Breast epithelium (tissue), 4 donors: ENCODE measurements at regions not wholly inside any gene's neighbourhood (a gene's known extent, or its start where the extent isn't known, plus 50 kb on each side); places are given as distances from the start of the nearest gene placed in this dataset.

Experiments
- DNase-seq, 2 donors: peaks; one replicate each; pipeline ENCODE4 v3.0.0-alpha.2; 2019; ENCODE audit warnings: low spot score in 2 of 2
- H3K27ac ChIP-seq, 2 donors: fragments of 200-600 bp; sonication (generic) in 1 of 2; one replicate each; pipeline ENCODE4 v1.5.1; 2016 to 2019; ENCODE audit warnings: mild to moderate bottlenecking in 1 of 2
- H3K27me3 ChIP-seq, 2 donors: fragments of 200-600 bp; sonication (generic) in 1 of 2; one replicate each; pipeline versions ENCODE4 v1.5.1 to v1.6.0; 2017 to 2019; ENCODE audit warnings: control low read depth in 1 of 2, mild to moderate bottlenecking in 1 of 2
- H3K36me3 ChIP-seq: fragments of 200-600 bp; one replicate; pipeline ENCODE4 v1.5.1; 2019
- H3K4me1 ChIP-seq, 2 donors: fragments of 200-600 bp; sonication (generic); one replicate each; pipeline ENCODE4 v1.5.1; 2016 to 2019; ENCODE audit warnings: control low read depth in 1 of 2
- H3K4me3 ChIP-seq, 3 donors: fragments of 200-600 bp; sonication (generic); 1 replicate in 2 of 3; 2 replicates in 1 of 3; pipeline ENCODE4 v1.5.1; 2016 to 2019; ENCODE audit warnings: mild to moderate bottlenecking in 3 of 3, moderate library complexity in 2 of 3
- H3K9me3 ChIP-seq, 2 donors: fragments of 200-600 bp; sonication (generic) in 1 of 2; one replicate each; pipeline ENCODE4 v1.5.1; 2016 to 2019; ENCODE audit warnings: control low read depth in 1 of 2
- CTCF ChIP-seq, 3 donors: fragments of 450-650 bp; IDR thresholded peaks; one replicate each; pipeline ENCODE4 v1.5.1; 2016 to 2017; ENCODE audit warnings: antibody characterized with exemption in 3 of 3, mild to moderate bottlenecking in 3 of 3, moderate library complexity in 3 of 3
- POLR2A ChIP-seq: fragments of 450-650 bp; IDR thresholded peaks from one replicate; pipeline ENCODE4 v1.6.1; 2016; ENCODE audit warnings: antibody characterized with exemption, mild to moderate bottlenecking, moderate library complexity
- POLR2AphosphoS5 ChIP-seq, 3 donors: sonication (generic); formaldehyde crosslinking; IDR thresholded peaks; one replicate each; pipeline ENCODE4 v1.6.1; 2017; ENCODE audit warnings: antibody characterized with exemption in 3 of 3
- intact Hi-C: fragments of 100-400 bp; cut with DNase I; formaldehyde crosslinking; loops from one replicate; pipeline ENCODE4 v1.15.1; 2023; ENCODE audit warnings: low total_unique reads

- intact Hi-C loops: no loop called here
- Histone ChIP-seq H3K9me3 (no peaks in the 10 kb centered on the region), H3K36me3 (no peaks in the 10 kb centered on the region), H3K4me3 (no peak overlapping the region), H3K27me3 (no peaks in the 10 kb centered on the region), H3K4me1 (no peaks in the 10 kb centered on the region), H3K27ac (no peak overlapping the region)
- no peak for DNase-seq
- TF ChIP-seq CTCF (IDR thresholded peaks at IDR 0.05) (no peak), POLR2A (no peak)
Observed at GRCh38 chr11:23166376-23166775, 306.1 kb upstream of the CCDC179 start.

- Histone ChIP-seq H3K4me1 (no peaks in the 10 kb centered on the region), H3K9me3 (no peaks in the 10 kb centered on the region), H3K27me3 (no peaks in the 10 kb centered on the region), H3K27ac (no peak overlapping the region), H3K36me3 (no peaks in the 10 kb centered on the region), H3K4me3 (no peak overlapping the region)
- DNase-seq: no peak
- TF ChIP-seq CTCF (IDR thresholded peaks at IDR 0.05) (no peak), POLR2AphosphoS5 (IDR thresholded peaks at IDR 0.05) (no peak), POLR2A (no peak)
- intact Hi-C loops: no loop called here
Observed at GRCh38 chr11:23179609-23180008, 319.3 kb upstream of the CCDC179 start.

- Histone ChIP-seq H3K27me3 (no peaks in the 10 kb centered on the region), H3K27ac (no peak overlapping the region), H3K4me1 (no peaks in the 10 kb centered on the region), H3K4me3 (no peak overlapping the region), H3K9me3 (no peaks in the 10 kb centered on the region), H3K36me3 (no peaks in the 10 kb centered on the region)
- intact Hi-C loops: no loop called here
- no peak for DNase-seq
- TF ChIP-seq POLR2AphosphoS5 (IDR thresholded peaks at IDR 0.05) (no peak), POLR2A (no peak), CTCF (IDR thresholded peaks at IDR 0.05) (no peak)
Observed at GRCh38 chr11:23181022-23181807, 320.9 kb upstream of the CCDC179 start.

GRCh38 chr11:23192256-23192655 lies 332.0 kb upstream of the CCDC179 start:
- H3K9me3 ChIP-seq: no peaks in the 10 kb centered on the region
- H3K4me1 ChIP-seq: no peaks in the 10 kb centered on the region
- H3K27ac ChIP-seq: no peak overlapping the region
- H3K36me3 ChIP-seq: no peaks in the 10 kb centered on the region
- no peak for TF ChIP-seq POLR2AphosphoS5 (IDR thresholded peaks at IDR 0.05)
- TF ChIP-seq POLR2A: no peak
- no peak for TF ChIP-seq CTCF (IDR thresholded peaks at IDR 0.05)
- no peak overlapping the region for H3K4me3 ChIP-seq
- intact Hi-C loops: no loop called here
- DNase-seq: no peak
- H3K27me3 ChIP-seq: no peaks in the 10 kb centered on the region

- intact Hi-C loops: no loop called here
- Histone ChIP-seq H3K36me3 (no peaks in the 10 kb centered on the region), H3K4me3 (no peak overlapping the region), H3K4me1 (no peaks in the 10 kb centered on the region), H3K9me3 (peaks cover 17 to 22% of the 10 kb centered on the region in 2 donors), H3K27ac (no peak overlapping the region), H3K27me3 (no peaks in the 10 kb centered on the region)
- TF ChIP-seq POLR2A (no peak), POLR2AphosphoS5 (IDR thresholded peaks at IDR 0.05) (no peak), CTCF (IDR thresholded peaks at IDR 0.05) (no peak)
- DNase-seq: no peak
Observed at GRCh38 chr11:23201936-23202522, 341.8 kb upstream of the CCDC179 start.
